SK-N-SH (cell line): ENCODE measurements at regions not wholly inside any gene's neighbourhood (a gene's known extent, or its start where the extent isn't known, plus 50 kb on each side); places are given as distances from the start of the nearest gene placed in this dataset.

Experiments used
- CTCF ChIA-PET: fragments of 300-600, 350-600 bp; formaldehyde crosslinking; extraction: SDS; loops from one replicate; lab custom pipeline; 2021; lab: Yijun Ruan, JAX
- POLR2A ChIA-PET: fragments of 350-600 bp; sonication (Branson Sonifier 250); formaldehyde crosslinking; extraction: SDS; loops from one replicate; lab custom pipeline; 2020; ENCODE audit warnings: antibody characterized with exemption, inconsistent platforms; lab: Yijun Ruan, JAX
- DNase-seq: peaks from one replicate; pipeline ENCODE4 v3.0.0; 2012
- H2AFZ ChIP-seq: fragments of 200-600 bp; sonication (generic); 2 replicates; pipeline ENCODE4 v1.8.1; 2016; ENCODE audit warnings: antibody characterized with exemption, mild to moderate bottlenecking, low read depth
- H3F3A ChIP-seq: fragments of 200-600 bp; sonication (generic); replicated peaks from 2 replicates; pipeline ENCODE3; 2016; ENCODE audit warnings: antibody characterized with exemption, mild to moderate bottlenecking; ENCODE audit not compliant: insufficient read depth
- H3K27ac ChIP-seq, 2 experiments: fragments of 200-500 bp in 1 of 2; fragments of 200-600 bp in 1 of 2; sonication (Bioruptor generic) in 1 of 2; sonication (generic), shearing (Covaris generic) in 1 of 2; 2 replicates each; pipeline versions ENCODE4 v1.5.1 to v1.6.1; 2014 to 2016; ENCODE audit warnings: low read depth in 2 of 2, inconsistent platforms in 1 of 2, low read length in 1 of 2, mild to moderate bottlenecking in 1 of 2, mixed read lengths in 1 of 2
- H3K27me3 ChIP-seq: fragments of 200-600 bp; sonication (generic), shearing (Covaris generic); 2 replicates; pipeline ENCODE4 v1.6.1; 2016; ENCODE audit warnings: mixed run types; ENCODE audit not compliant: insufficient read depth
- H3K36me3 ChIP-seq, 2 experiments: fragments of 200-500 bp in 1 of 2; fragments of 200-600 bp in 1 of 2; sonication (Bioruptor generic) in 1 of 2; sonication (generic) in 1 of 2; replicated peaks in 1 of 2; 2 replicates each; pipeline versions ENCODE3 to v1.5.1; 2014 to 2016; ENCODE audit warnings: low read length in 1 of 2, mild to moderate bottlenecking in 1 of 2; ENCODE audit not compliant: insufficient read depth in 2 of 2, control insufficient read depth in 1 of 2
- H3K4me1 ChIP-seq, 2 experiments: fragments of 200-500 bp in 1 of 2; fragments of 200-600 bp in 1 of 2; sonication (Bioruptor generic) in 1 of 2; sonication (generic), shearing (Covaris generic) in 1 of 2; 2 replicates each; pipeline versions ENCODE4 v1.5.1 to v1.6.1; 2014 to 2016; ENCODE audit warnings: low read depth in 1 of 2, low read length in 1 of 2, mixed run types in 1 of 2; ENCODE audit not compliant: insufficient read depth in 2 of 2, control insufficient read depth in 1 of 2
- H3K4me2 ChIP-seq: fragments of 200-600 bp; sonication (generic), shearing (Covaris generic); 2 replicates; pipeline ENCODE4 v1.6.1; 2017; ENCODE audit warnings: mixed run types
- H3K4me3 ChIP-seq, 2 experiments: fragments of 200-500 bp in 1 of 2; fragments of 200-600 bp in 1 of 2; sonication (Bioruptor generic) in 1 of 2; sonication (generic), shearing (Covaris generic) in 1 of 2; 2 replicates each; pipeline versions ENCODE4 v1.5.1 to v1.8.1; 2014 to 2016; ENCODE audit warnings: low read depth in 2 of 2, inconsistent platforms in 1 of 2, low read length in 1 of 2, mild to moderate bottlenecking in 1 of 2, mixed read lengths in 1 of 2, moderate library complexity in 1 of 2
- H3K79me2 ChIP-seq: fragments of 200-600 bp; sonication (generic); 2 replicates; pipeline ENCODE4 v1.8.1; 2017; ENCODE audit warnings: mild to moderate bottlenecking; ENCODE audit not compliant: insufficient read depth
- H3K9ac ChIP-seq: fragments of 200-600 bp; sonication (generic); 2 replicates; pipeline ENCODE4 v1.6.1; 2017; ENCODE audit warnings: mixed run types
- H3K9me2 ChIP-seq: fragments of 200-600 bp; sonication (generic); 2 replicates; pipeline ENCODE4 v1.6.1; 2017; ENCODE audit warnings: mixed run types
- H3K9me3 ChIP-seq: fragments of 200-600 bp; sonication (generic); 2 replicates; pipeline ENCODE4 v1.6.1; 2017; ENCODE audit warnings: mixed run types, mild to moderate bottlenecking, moderate library complexity
- H4K20me1 ChIP-seq: fragments of 200-600 bp; sonication (generic); 2 replicates; pipeline ENCODE4 v1.6.1; 2017; ENCODE audit warnings: mild to moderate bottlenecking, mixed run types; ENCODE audit not compliant: insufficient read depth
- CHD2 ChIP-seq: fragments of 150-350 bp; IDR thresholded peaks from 2 replicates; pipeline ENCODE4 v1.6.1; 2018; ENCODE audit warnings: low read length; ENCODE audit not compliant: partially characterized antibody
- ELF1 ChIP-seq: IDR thresholded peaks from 2 replicates; pipeline ENCODE4 v1.4.0; 2012
- EZH2phosphoT487 ChIP-seq: fragments of 200-600 bp; sonication (generic); IDR thresholded peaks from 2 replicates; pipeline ENCODE4 v1.6.1; 2017; ENCODE audit warnings: low read depth, mixed run types, mild to moderate bottlenecking, antibody characterized with exemption, moderate library complexity, borderline replicate concordance
- FOSL2 ChIP-seq: IDR thresholded peaks from 2 replicates; pipeline ENCODE4 v1.4.0; 2012; ENCODE audit warnings: low read depth, mild to moderate bottlenecking, moderate library complexity, borderline replicate concordance
- GABPA ChIP-seq: IDR thresholded peaks from 2 replicates; pipeline ENCODE4 v1.4.0; 2012; ENCODE audit warnings: low read depth, mild to moderate bottlenecking
- NFIC ChIP-seq: IDR thresholded peaks from 2 replicates; pipeline ENCODE4 v1.4.0; 2012; ENCODE audit warnings: borderline replicate concordance
- NRF1 ChIP-seq: IDR thresholded peaks from 2 replicates; pipeline ENCODE4 v1.6.1; 2012; ENCODE audit warnings: low read depth, mild to moderate bottlenecking, low read length
- POLR2AphosphoS5 ChIP-seq: IDR thresholded peaks from 2 replicates; pipeline ENCODE4 v1.6.1; 2012; ENCODE audit warnings: low read depth, low read length
- RAD21 ChIP-seq: IDR thresholded peaks from 2 replicates; pipeline ENCODE4 v1.6.1; 2012; ENCODE audit warnings: mild to moderate bottlenecking, low read length
- SIN3A ChIP-seq: IDR thresholded peaks from 2 replicates; pipeline ENCODE4 v1.6.1; 2012; ENCODE audit warnings: low read depth, mild to moderate bottlenecking, low read length, moderate library complexity, borderline replicate concordance
- TAF1 ChIP-seq: IDR thresholded peaks from 2 replicates; pipeline ENCODE4 v1.6.1; 2012; ENCODE audit warnings: low read depth, mild to moderate bottlenecking, low read length, moderate library complexity, borderline replicate concordance
- TEAD4 ChIP-seq: IDR thresholded peaks from 2 replicates; pipeline ENCODE4 v1.4.0; 2012; ENCODE audit warnings: mild to moderate bottlenecking, borderline replicate concordance; ENCODE audit not compliant: insufficient read depth
- WGBS: methylation state at CpG from one replicate; pipeline ENCODE4 v1.1.6; 2017; ENCODE audit warnings: low lambda C conversion rate; 5-methylcytosine and 5-hydroxymethylcytosine counted together
- TF ChIP-seq, protein P1 (sequence below): fragments of 200-600 bp; sonication (generic); IDR thresholded peaks from 2 replicates; pipeline ENCODE4 v1.6.1; 2017; ENCODE audit warnings: antibody characterized with exemption, mild to moderate bottlenecking, moderate library complexity
- TF ChIP-seq, protein P2 (sequence below): IDR thresholded peaks from 2 replicates; pipeline ENCODE4; 2012
- TF ChIP-seq, protein P3 (sequence below): fragments of 150-350 bp; IDR thresholded peaks from 2 replicates; pipeline ENCODE4 v1.6.1; 2017; ENCODE audit warnings: antibody characterized with exemption, low read length, low read depth, borderline replicate concordance

DNA sequence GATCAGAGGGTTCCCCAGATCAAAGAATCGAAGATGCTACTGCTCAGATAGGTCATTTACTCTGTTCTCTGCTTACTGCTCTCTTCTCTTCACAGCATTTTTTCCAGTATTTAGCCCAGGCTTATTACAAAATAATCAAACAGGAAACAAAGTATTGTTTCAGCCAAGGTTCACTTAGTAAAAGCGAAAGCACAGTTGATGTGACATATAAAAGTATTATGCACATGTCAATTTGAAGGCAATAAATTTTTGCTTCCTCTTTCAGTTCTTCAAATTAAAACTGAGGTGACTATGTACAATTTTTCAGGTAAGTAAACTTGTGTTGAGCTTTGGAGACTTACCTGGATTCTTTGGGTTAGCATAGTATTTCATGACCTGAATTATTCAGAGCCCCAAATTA lies 262.8 kb upstream of the CHST9 start:
- Histone ChIP-seq H3K27ac (no peak overlapping the region), H3K79me2 (no peaks in the 10 kb centered on the region), H3K27me3 (no peaks in the 10 kb centered on the region), H3F3A (no peaks in the 10 kb centered on the region), H3K9me3 (no peaks in the 10 kb centered on the region), H3K9me2 (no peaks in the 10 kb centered on the region), H3K36me3 (no peaks in the 10 kb centered on the region), H2AFZ (no peak overlapping the region), H3K4me3 (no peak overlapping the region), H3K4me1 (no peaks in the 10 kb centered on the region), H3K4me2 (no peak overlapping the region), H4K20me1 (no peaks in the 10 kb centered on the region), H3K9ac (no peak overlapping the region)
- ChIA-PET CTCF (interaction anchor here (1.3 to 1.4 kb wide), 2 partner anchors 26 to 28 kb away, joined by 3 to 4 read pairs; no protein-coding TSS in a partner anchor), POLR2A (no interaction called here)
- TF ChIP-seq TEAD4: no peak
- WGBS: 47% methylated on average over 2 of the region's 2 CpGs
- no peak for DNase-seq

DNA sequence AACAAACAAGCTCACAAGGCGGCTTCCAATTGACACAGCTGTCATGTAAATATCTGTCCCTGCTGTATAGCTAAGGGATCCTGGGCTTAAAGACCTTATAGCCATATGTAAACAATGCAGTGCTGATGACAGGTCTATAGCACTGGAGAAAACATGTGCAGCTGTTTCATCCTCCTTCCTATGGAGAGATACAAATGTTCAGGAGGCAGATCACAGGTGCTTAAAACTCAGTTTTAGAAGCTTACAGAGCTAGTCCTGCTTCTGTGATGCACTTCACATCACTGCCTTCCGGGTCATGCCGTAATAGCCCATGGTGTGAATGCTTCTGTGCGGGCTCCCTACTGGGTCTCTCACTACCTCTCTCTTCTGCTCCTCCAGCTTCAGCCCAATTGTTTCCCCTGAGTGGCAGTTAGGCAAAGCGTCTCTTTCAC lies 262.4 kb upstream of the CHST9 start:
- no peaks in the 10 kb centered on the region for H3K9me2 ChIP-seq
- no peak for DNase-seq
- no peaks in the 10 kb centered on the region for H4K20me1 ChIP-seq
- TF ChIP-seq EZH2phosphoT487 (no peak), NRF1 (no peak), CHD2 (no peak), FOSL2 (no peak), TAF1 (no peak), RAD21 (no peak), ELF1 (no peak), GABPA (no peak), SIN3A (no peak), POLR2AphosphoS5 (no peak), NFIC (no peak)
- TF ChIP-seq, protein P1, sequence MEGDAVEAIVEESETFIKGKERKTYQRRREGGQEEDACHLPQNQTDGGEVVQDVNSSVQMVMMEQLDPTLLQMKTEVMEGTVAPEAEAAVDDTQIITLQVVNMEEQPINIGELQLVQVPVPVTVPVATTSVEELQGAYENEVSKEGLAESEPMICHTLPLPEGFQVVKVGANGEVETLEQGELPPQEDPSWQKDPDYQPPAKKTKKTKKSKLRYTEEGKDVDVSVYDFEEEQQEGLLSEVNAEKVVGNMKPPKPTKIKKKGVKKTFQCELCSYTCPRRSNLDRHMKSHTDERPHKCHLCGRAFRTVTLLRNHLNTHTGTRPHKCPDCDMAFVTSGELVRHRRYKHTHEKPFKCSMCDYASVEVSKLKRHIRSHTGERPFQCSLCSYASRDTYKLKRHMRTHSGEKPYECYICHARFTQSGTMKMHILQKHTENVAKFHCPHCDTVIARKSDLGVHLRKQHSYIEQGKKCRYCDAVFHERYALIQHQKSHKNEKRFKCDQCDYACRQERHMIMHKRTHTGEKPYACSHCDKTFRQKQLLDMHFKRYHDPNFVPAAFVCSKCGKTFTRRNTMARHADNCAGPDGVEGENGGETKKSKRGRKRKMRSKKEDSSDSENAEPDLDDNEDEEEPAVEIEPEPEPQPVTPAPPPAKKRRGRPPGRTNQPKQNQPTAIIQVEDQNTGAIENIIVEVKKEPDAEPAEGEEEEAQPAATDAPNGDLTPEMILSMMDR: no peak
- TF ChIP-seq, protein P2, sequence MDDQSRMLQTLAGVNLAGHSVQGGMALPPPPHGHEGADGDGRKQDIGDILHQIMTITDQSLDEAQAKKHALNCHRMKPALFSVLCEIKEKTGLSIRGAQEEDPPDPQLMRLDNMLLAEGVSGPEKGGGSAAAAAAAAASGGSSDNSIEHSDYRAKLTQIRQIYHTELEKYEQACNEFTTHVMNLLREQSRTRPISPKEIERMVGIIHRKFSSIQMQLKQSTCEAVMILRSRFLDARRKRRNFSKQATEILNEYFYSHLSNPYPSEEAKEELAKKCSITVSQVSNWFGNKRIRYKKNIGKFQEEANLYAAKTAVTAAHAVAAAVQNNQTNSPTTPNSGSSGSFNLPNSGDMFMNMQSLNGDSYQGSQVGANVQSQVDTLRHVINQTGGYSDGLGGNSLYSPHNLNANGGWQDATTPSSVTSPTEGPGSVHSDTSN: no peak
- TF ChIP-seq, protein P3, sequence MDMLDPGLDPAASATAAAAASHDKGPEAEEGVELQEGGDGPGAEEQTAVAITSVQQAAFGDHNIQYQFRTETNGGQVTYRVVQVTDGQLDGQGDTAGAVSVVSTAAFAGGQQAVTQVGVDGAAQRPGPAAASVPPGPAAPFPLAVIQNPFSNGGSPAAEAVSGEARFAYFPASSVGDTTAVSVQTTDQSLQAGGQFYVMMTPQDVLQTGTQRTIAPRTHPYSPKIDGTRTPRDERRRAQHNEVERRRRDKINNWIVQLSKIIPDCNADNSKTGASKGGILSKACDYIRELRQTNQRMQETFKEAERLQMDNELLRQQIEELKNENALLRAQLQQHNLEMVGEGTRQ: no peak
- H3K9me3 ChIP-seq: no peaks in the 10 kb centered on the region
- H3K4me2 ChIP-seq: no peak overlapping the region
- ChIA-PET POLR2A (no interaction called here), CTCF (no interaction called here)
- no peaks in the 10 kb centered on the region for H3F3A ChIP-seq
- H2AFZ ChIP-seq: no peak overlapping the region
- no peaks in the 10 kb centered on the region for H3K36me3 ChIP-seq
- H3K79me2 ChIP-seq: no peaks in the 10 kb centered on the region
- no peak overlapping the region for H3K27ac ChIP-seq
- H3K9ac ChIP-seq: no peak overlapping the region
- WGBS: 51% methylated on average over 5 of the region's 5 CpGs
- no peak overlapping the region for H3K4me3 ChIP-seq
- no peaks in the 10 kb centered on the region for H3K4me1 ChIP-seq
- no peaks in the 10 kb centered on the region for H3K27me3 ChIP-seq
